IMR-90 (cell line): ENCODE measurements at regions not wholly inside any gene's neighbourhood (a gene's known extent, or its start where the extent isn't known, plus 50 kb on each side); places are given as distances from the start of the nearest gene placed in this dataset.

Experiments
- ATAC-seq: fragments of 200-7000 bp; cut with Tn5 transposase; 2 replicates; pipeline ENCODE4 v1.9.1; 2020; ENCODE audit warnings: low read depth, mild to moderate bottlenecking, moderate library complexity
- BruUV-seq: library from RNA; stranded (reverse); fragments of 400-500 nt; replicated peaks from 2 replicates; lab custom pipeline; 2021; lab: Mats Ljungman, UMichigan
- CTCF ChIA-PET: fragments of 300-600 bp; formaldehyde crosslinking; extraction: SDS; loops from one replicate; lab custom pipeline; 2021; ENCODE audit warnings: antibody characterized with exemption; lab: Yijun Ruan, JAX
- POLR2A ChIA-PET: fragments of 300-600 bp; sonication (Branson Sonifier 250); formaldehyde crosslinking; loops from one replicate; lab custom pipeline; 2022; ENCODE audit warnings: antibody characterized with exemption; ENCODE audit not compliant: unreplicated experiment; lab: Charles Lee
- DNase-seq: peaks from one replicate; pipeline ENCODE4 v3.0.0; 2013
- H2AFZ ChIP-seq: replicated peaks from 2 replicates; pipeline ENCODE3; 2013; ENCODE audit warnings: low read length, mild to moderate bottlenecking; ENCODE audit not compliant: poor library complexity
- H2AK5ac ChIP-seq: 2 replicates; pipeline ENCODE4 v1.6.1; 2013; ENCODE audit warnings: low read depth, low read length, inconsistent platforms
- H2AK9ac ChIP-seq: replicated peaks from 2 replicates; pipeline ENCODE3; 2013; ENCODE audit warnings: mild to moderate bottlenecking, low read depth, low read length, moderate library complexity; ENCODE audit not compliant: poor library complexity
- H2BK120ac ChIP-seq: 2 replicates; pipeline ENCODE4 v1.6.1; 2013; ENCODE audit warnings: low read depth, low read length, inconsistent platforms
- H2BK15ac ChIP-seq: 3 replicates; pipeline ENCODE4 v1.6.1; 2013; ENCODE audit warnings: low read depth, low read length, inconsistent platforms
- H2BK20ac ChIP-seq: 2 replicates; pipeline ENCODE4 v1.6.1; 2013; ENCODE audit warnings: low read depth, mild to moderate bottlenecking, inconsistent platforms, low read length, moderate library complexity
- H2BK5ac ChIP-seq: 2 replicates; pipeline ENCODE4 v1.6.1; 2013; ENCODE audit warnings: mild to moderate bottlenecking, low read depth, low read length, inconsistent platforms; ENCODE audit not compliant: poor library complexity, severe bottlenecking
- H3K14ac ChIP-seq: replicated peaks from 2 replicates; pipeline ENCODE4 v1.6.1; 2013; ENCODE audit warnings: low read depth, low read length, inconsistent platforms
- H3K18ac ChIP-seq: 2 replicates; pipeline ENCODE4 v1.6.1; 2013; ENCODE audit warnings: low read depth, low read length, control low read depth
- H3K23ac ChIP-seq: 2 replicates; pipeline ENCODE4 v1.6.1; 2013; ENCODE audit warnings: low read depth, low read length, inconsistent platforms
- H3K27ac ChIP-seq: 2 replicates; pipeline ENCODE4 v1.5.1; 2013; ENCODE audit warnings: mild to moderate bottlenecking, control low read depth, low read length; ENCODE audit not compliant: insufficient read depth
- H3K27me3 ChIP-seq: 2 replicates; pipeline ENCODE4 v1.6.1; 2013; ENCODE audit warnings: low read length; ENCODE audit not compliant: control insufficient read depth, insufficient read depth
- H3K36me3 ChIP-seq: 2 replicates; pipeline ENCODE4 v1.6.1; 2013; ENCODE audit warnings: low read length, mixed read lengths; ENCODE audit not compliant: control insufficient read depth, insufficient read depth
- H3K4ac ChIP-seq: 2 replicates; pipeline ENCODE4 v1.6.1; 2013; ENCODE audit warnings: low read depth, low read length, inconsistent platforms
- H3K4me1 ChIP-seq: 2 replicates; pipeline ENCODE4 v1.6.1; 2013; ENCODE audit warnings: low read length, mixed read lengths; ENCODE audit not compliant: control insufficient read depth, insufficient read depth
- H3K4me2 ChIP-seq: 2 replicates; pipeline ENCODE4 v1.6.1; 2013; ENCODE audit warnings: low read depth, mild to moderate bottlenecking, control low read depth, low read length, moderate library complexity
- H3K4me3 ChIP-seq: 2 replicates; pipeline ENCODE4 v1.5.1; 2013; ENCODE audit warnings: low read depth, mild to moderate bottlenecking, control low read depth, low read length, moderate library complexity; ENCODE audit not compliant: insufficient read depth
- H3K56ac ChIP-seq: 2 replicates; pipeline ENCODE4 v1.6.1; 2013; ENCODE audit warnings: low read length, inconsistent platforms; ENCODE audit not compliant: insufficient read depth; ENCODE audit errors: extremely low read depth
- H3K79me1 ChIP-seq, 2 experiments: 2 replicates each; pipeline ENCODE4 v1.6.1; 2013; ENCODE audit warnings: low read length in 2 of 2, inconsistent platforms in 1 of 2, low read depth in 1 of 2
- H3K9ac ChIP-seq: 2 replicates; pipeline ENCODE4 v1.6.1; 2013; ENCODE audit warnings: low read depth, low read length, control low read depth
- H3K9me1 ChIP-seq: 2 replicates; pipeline ENCODE4 v1.6.1; 2013; ENCODE audit warnings: low read length, inconsistent platforms; ENCODE audit not compliant: insufficient read depth
- H3K9me3 ChIP-seq: 2 replicates; pipeline ENCODE4 v1.6.1; 2013; ENCODE audit warnings: low read length; ENCODE audit not compliant: control insufficient read depth, insufficient read depth
- H4K20me1 ChIP-seq: 2 replicates; pipeline ENCODE4 v1.6.1; 2013; ENCODE audit warnings: low read length, inconsistent platforms; ENCODE audit not compliant: insufficient read depth
- H4K5ac ChIP-seq: 2 replicates; pipeline ENCODE4 v1.6.1; 2013; ENCODE audit warnings: mild to moderate bottlenecking, low read depth, low read length, control low read depth
- H4K8ac ChIP-seq, 2 experiments: 2 replicates each; pipeline ENCODE4 v1.6.1; 2013; ENCODE audit warnings: low read depth in 2 of 2, low read length in 2 of 2, control low read depth in 1 of 2, inconsistent platforms in 1 of 2
- H4K91ac ChIP-seq: 2 replicates; pipeline ENCODE4 v1.6.1; 2013; ENCODE audit warnings: low read depth, low read length, inconsistent platforms; ENCODE audit not compliant: insufficient read depth
- BHLHE40 ChIP-seq: fragments of 150-350 bp; IDR thresholded peaks from 2 replicates; pipeline ENCODE4 v1.6.1; 2016; ENCODE audit warnings: mild to moderate bottlenecking, low read depth, low read length
- CEBPB ChIP-seq: IDR thresholded peaks from 2 replicates; pipeline ENCODE4 v1.6.1; 2012; ENCODE audit warnings: low read depth, low read length, improper control_type of control experiment
- CHD1 ChIP-seq: IDR thresholded peaks from 2 replicates; pipeline ENCODE4 v1.6.1; 2012; ENCODE audit warnings: low read depth, low read length, improper control_type of control experiment
- CTCF ChIP-seq: conservative IDR thresholded peaks from 2 replicates; pipeline ENCODE4 v1.5.1; 2012; ENCODE audit warnings: mild to moderate bottlenecking, low read depth, low read length, improper control_type of control experiment
- FOS ChIP-seq: fragments of 150-350 bp; IDR thresholded peaks from 2 replicates; pipeline ENCODE4 v1.6.1; 2016; ENCODE audit warnings: low read depth, low read length
- MAFK ChIP-seq: IDR thresholded peaks from 2 replicates; pipeline ENCODE4 v1.6.1; 2012; ENCODE audit warnings: low read depth, low read length, improper control_type of control experiment
- MXI1 ChIP-seq: IDR thresholded peaks from 2 replicates; pipeline ENCODE4 v1.6.1; 2012; ENCODE audit warnings: low read depth, mild to moderate bottlenecking, low read length, moderate library complexity, borderline replicate concordance
- NFE2L2 ChIP-seq: fragments of 150-350 bp; IDR thresholded peaks from 2 replicates; pipeline ENCODE4 v1.6.1; 2016; ENCODE audit warnings: low read depth, mild to moderate bottlenecking, low read length
- POLR2A ChIP-seq: IDR thresholded peaks from 2 replicates; pipeline ENCODE4 v1.6.1; 2012; ENCODE audit warnings: mild to moderate bottlenecking, low read depth, low read length
- RAD21 ChIP-seq: IDR thresholded peaks from 2 replicates; pipeline ENCODE4 v1.6.1; 2012; ENCODE audit warnings: low read length, improper control_type of control experiment
- RCOR1 ChIP-seq: IDR thresholded peaks from 2 replicates; pipeline ENCODE4 v1.6.1; 2012; ENCODE audit warnings: mild to moderate bottlenecking, low read length, improper control_type of control experiment; ENCODE audit not compliant: insufficient replicate concordance
- RFX5 ChIP-seq: IDR thresholded peaks from 2 replicates; pipeline ENCODE4 v1.8.0; 2012; ENCODE audit warnings: low read depth, mild to moderate bottlenecking, low read length, moderate library complexity
- USF2 ChIP-seq: fragments of 150-350 bp; IDR thresholded peaks from 2 replicates; pipeline ENCODE4 v1.6.1; 2017; ENCODE audit warnings: mild to moderate bottlenecking, antibody characterized with exemption, low read length, low read depth
- dilution Hi-C: fragments of 300-500 bp; cut with HindIII; formaldehyde crosslinking; loops from one replicate; pipeline ENCODE4 v1.14.3; 2018; ENCODE audit warnings: low sequenced_read_pairs; ENCODE audit not compliant: unreplicated experiment
- in situ Hi-C: fragments of 300-500 bp; cut with MboI; formaldehyde crosslinking; loops from 3 replicates; pipeline ENCODE4 v1.14.3; 2019; ENCODE audit warnings: low sequenced_read_pairs, inconsistent platforms, mixed read lengths
- intact Hi-C: fragments of 100-400 bp; cut with micrococcal nuclease; formaldehyde crosslinking; loops from 2 replicates; pipeline ENCODE4 v1.10.0; 2022
- TF ChIP-seq, protein P1 (sequence below): fragments of 150-350 bp; IDR thresholded peaks from 2 replicates; pipeline ENCODE4 v1.6.1; 2016; ENCODE audit warnings: low read depth, mild to moderate bottlenecking, low read length, moderate library complexity, borderline replicate concordance

- Histone ChIP-seq H4K91ac (no peak overlapping the region), H3K4ac (no peak overlapping the region), H3K9me1 (peaks cover 8% of the 10 kb centered on the region), H2BK15ac (no peak overlapping the region), H2BK5ac (no peak overlapping the region), H3K27me3 (no peaks in the 10 kb centered on the region), H3K36me3 (no peaks in the 10 kb centered on the region), H3K18ac (no peak overlapping the region), H4K5ac (no peak overlapping the region), H3K79me1 (no peaks in the 10 kb centered on the region), H3K4me3 (no peak overlapping the region), H3K27ac (no peak overlapping the region), H2AK9ac (no peak overlapping the region), H3K9me3 (no peaks in the 10 kb centered on the region), H2AFZ (no peak overlapping the region), H3K23ac (no peak overlapping the region), H3K56ac (no peak overlapping the region), H3K9ac (no peak overlapping the region), H3K14ac (no peak overlapping the region), H2BK120ac (no peak overlapping the region), H2BK20ac (no peak overlapping the region), H4K8ac (no peak overlapping the region), H3K4me1 (peaks cover 3% of the 10 kb centered on the region; the same call in 1 of the 2 replicates), H3K4me2 (no peak overlapping the region), H2AK5ac (no peak overlapping the region), H4K20me1 (no peaks in the 10 kb centered on the region)
- DNase-seq (no peak), ATAC-seq (no peak)
- intact Hi-C loops (no loop called here), in situ Hi-C loops (no loop called here), dilution Hi-C loops (no loop called here)
- POLR2A ChIA-PET = no interaction called here
- no peak for TF ChIP-seq FOS
- no peak for TF ChIP-seq MAFK
- TF ChIP-seq BHLHE40 = no peak
- no peak for TF ChIP-seq USF2
- TF ChIP-seq, protein P1, sequence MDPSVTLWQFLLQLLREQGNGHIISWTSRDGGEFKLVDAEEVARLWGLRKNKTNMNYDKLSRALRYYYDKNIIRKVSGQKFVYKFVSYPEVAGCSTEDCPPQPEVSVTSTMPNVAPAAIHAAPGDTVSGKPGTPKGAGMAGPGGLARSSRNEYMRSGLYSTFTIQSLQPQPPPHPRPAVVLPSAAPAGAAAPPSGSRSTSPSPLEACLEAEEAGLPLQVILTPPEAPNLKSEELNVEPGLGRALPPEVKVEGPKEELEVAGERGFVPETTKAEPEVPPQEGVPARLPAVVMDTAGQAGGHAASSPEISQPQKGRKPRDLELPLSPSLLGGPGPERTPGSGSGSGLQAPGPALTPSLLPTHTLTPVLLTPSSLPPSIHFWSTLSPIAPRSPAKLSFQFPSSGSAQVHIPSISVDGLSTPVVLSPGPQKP = no peak
- TF ChIP-seq NFE2L2 = no peak
- TF ChIP-seq CTCF = no peak
- no peak for TF ChIP-seq RAD21
- TF ChIP-seq CHD1 = no peak
- TF ChIP-seq RCOR1 = no peak
- no peak for TF ChIP-seq RFX5
- no peak for TF ChIP-seq POLR2A
- TF ChIP-seq CEBPB = no peak
- TF ChIP-seq MXI1 = no peak
- CTCF ChIA-PET = interaction anchor here (0.6 kb wide), 1 partner anchor 155 kb away, joined by 3 read pairs; no protein-coding TSS in a partner anchor
- BruUV-seq = no TSS peak
Observed at GRCh38 chr3:159649951-159650350, 338.7 kb upstream of the IL12A start.
